OCI-LY3 (cell line): ENCODE measurements at regions not wholly inside any gene's neighbourhood (a gene's known extent, or its start where the extent isn't known, plus 50 kb on each side); places are given as distances from the start of the nearest gene placed in this dataset.

Experiments used
- H2AFZ ChIP-seq: fragments of 200-600, 300-600 bp; shearing (Covaris generic); 2 replicates; pipeline ENCODE4 v1.6.0; 2014; ENCODE audit warnings: antibody characterized with exemption, low read depth, low read length
- H3K27ac ChIP-seq: fragments of 200-600, 300-600 bp; sonication (generic); 2 replicates; pipeline ENCODE4 v1.5.1; 2014; ENCODE audit warnings: mild to moderate bottlenecking, low read length, moderate library complexity, mixed read lengths
- H3K27me3 ChIP-seq: fragments of 200-600, 300-600 bp; sonication (generic); 2 replicates; pipeline ENCODE4 v1.6.1; 2014; ENCODE audit warnings: low read depth, low read length, mixed read lengths
- H3K36me3 ChIP-seq: fragments of 200-600, 300-600 bp; sonication (generic); replicated peaks from 2 replicates; pipeline ENCODE3; 2014; ENCODE audit warnings: low read depth, low read length, mixed read lengths
- H3K4me1 ChIP-seq: fragments of 300-600, 200-600 bp; sonication (generic); 2 replicates; pipeline ENCODE4 v1.6.1; 2014; ENCODE audit warnings: low read length, mixed read lengths
- H3K4me2 ChIP-seq: fragments of 200-600, 300-600 bp; sonication (generic); 2 replicates; pipeline ENCODE4 v1.6.1; 2014; ENCODE audit warnings: low read length, mixed read lengths
- H3K4me3 ChIP-seq: fragments of 300-600, 200-600 bp; sonication (generic); 2 replicates; pipeline ENCODE4 v1.5.1; 2014; ENCODE audit warnings: antibody characterized with exemption, mild to moderate bottlenecking, low read length, moderate library complexity
- H3K79me2 ChIP-seq: fragments of 300-600, 200-600 bp; shearing (Covaris generic); 2 replicates; pipeline ENCODE4 v1.6.1; 2014; ENCODE audit warnings: mild to moderate bottlenecking, low read length, mixed read lengths
- H3K9ac ChIP-seq: fragments of 300-600, 200-600 bp; shearing (Covaris generic); 2 replicates; pipeline ENCODE4 v1.6.0; 2014; ENCODE audit warnings: mild to moderate bottlenecking, low read length, moderate library complexity
- H3K9me3 ChIP-seq: fragments of 200-600, 300-600 bp; shearing (Covaris generic); 2 replicates; pipeline ENCODE4 v1.6.1; 2014; ENCODE audit warnings: low read length, mixed read lengths; ENCODE audit not compliant: insufficient read depth
- H4K20me1 ChIP-seq: fragments of 200-600, 300-600 bp; sonication (generic); 2 replicates; pipeline ENCODE4 v1.6.1; 2016; ENCODE audit warnings: low read length, mixed read lengths; ENCODE audit not compliant: insufficient read depth
- EZH2phosphoT487 ChIP-seq: fragments of 200-600 bp; shearing (Covaris generic); IDR thresholded peaks from 2 replicates; pipeline ENCODE4 v1.6.1; 2018; ENCODE audit warnings: antibody characterized with exemption, mixed run types, low read depth
- TF ChIP-seq, protein P1 (sequence below): fragments of 200-600, 300-600 bp; sonication (generic); IDR thresholded peaks from 2 replicates; pipeline ENCODE4 v1.5.1; 2014; ENCODE audit warnings: antibody characterized with exemption, low read length, low read depth

DNA sequence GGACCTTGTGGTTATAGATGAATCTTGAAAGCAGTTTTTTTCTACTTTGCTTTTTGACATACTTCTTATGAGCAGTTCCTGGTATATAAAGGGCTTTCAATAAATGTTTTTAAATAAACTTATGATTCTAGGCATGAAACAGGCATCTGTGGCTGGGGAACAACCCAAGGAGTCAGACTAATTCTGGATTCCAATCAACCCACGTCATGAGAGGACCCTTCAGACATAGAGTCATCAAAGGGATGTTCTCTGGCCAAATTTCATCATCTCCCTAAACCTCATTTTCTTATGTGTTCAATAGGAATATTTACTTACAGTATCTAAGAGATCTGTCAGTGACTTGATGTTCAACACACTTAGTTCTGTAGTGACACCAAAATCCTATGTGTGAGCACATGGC is 243.8 kb upstream of the ZNF462 start:
- H3K4me3 ChIP-seq = no peak overlapping the region
- H2AFZ ChIP-seq = no peak overlapping the region
- H3K79me2 ChIP-seq = no peaks in the 10 kb centered on the region
- no peak overlapping the region for H3K9ac ChIP-seq
- H3K9me3 ChIP-seq = no peaks in the 10 kb centered on the region
- no peaks in the 10 kb centered on the region for H3K36me3 ChIP-seq
- no peaks in the 10 kb centered on the region for H4K20me1 ChIP-seq
- H3K4me1 ChIP-seq = peaks cover 11% of the 10 kb centered on the region
- peaks cover 13% of the 10 kb centered on the region for H3K27me3 ChIP-seq
- H3K27ac ChIP-seq = no peak overlapping the region
- H3K4me2 ChIP-seq = no peak overlapping the region
- TF ChIP-seq, protein P1, sequence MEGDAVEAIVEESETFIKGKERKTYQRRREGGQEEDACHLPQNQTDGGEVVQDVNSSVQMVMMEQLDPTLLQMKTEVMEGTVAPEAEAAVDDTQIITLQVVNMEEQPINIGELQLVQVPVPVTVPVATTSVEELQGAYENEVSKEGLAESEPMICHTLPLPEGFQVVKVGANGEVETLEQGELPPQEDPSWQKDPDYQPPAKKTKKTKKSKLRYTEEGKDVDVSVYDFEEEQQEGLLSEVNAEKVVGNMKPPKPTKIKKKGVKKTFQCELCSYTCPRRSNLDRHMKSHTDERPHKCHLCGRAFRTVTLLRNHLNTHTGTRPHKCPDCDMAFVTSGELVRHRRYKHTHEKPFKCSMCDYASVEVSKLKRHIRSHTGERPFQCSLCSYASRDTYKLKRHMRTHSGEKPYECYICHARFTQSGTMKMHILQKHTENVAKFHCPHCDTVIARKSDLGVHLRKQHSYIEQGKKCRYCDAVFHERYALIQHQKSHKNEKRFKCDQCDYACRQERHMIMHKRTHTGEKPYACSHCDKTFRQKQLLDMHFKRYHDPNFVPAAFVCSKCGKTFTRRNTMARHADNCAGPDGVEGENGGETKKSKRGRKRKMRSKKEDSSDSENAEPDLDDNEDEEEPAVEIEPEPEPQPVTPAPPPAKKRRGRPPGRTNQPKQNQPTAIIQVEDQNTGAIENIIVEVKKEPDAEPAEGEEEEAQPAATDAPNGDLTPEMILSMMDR = no peak
- TF ChIP-seq EZH2phosphoT487 = no peak

DNA sequence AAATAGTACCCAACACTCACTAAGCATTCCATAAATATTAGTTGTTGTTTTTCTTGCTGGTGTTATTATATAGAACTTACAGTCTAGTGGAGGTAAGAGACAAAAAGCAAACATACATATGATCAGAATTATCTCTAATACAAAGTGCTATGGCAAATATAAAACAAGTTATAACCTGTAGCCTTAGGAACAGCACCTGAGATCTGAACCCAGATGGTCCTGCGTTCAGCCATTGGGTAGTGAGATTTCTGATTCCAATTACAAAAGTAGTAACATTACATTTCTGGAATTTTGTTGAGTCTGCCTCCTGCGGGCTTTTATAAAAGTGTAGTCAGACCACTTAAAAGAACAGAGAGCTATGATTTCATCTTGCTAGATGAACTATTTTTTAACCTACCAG is 242.9 kb upstream of the ZNF462 start:
- Histone ChIP-seq H3K27ac (no peak overlapping the region), H3K27me3 (peaks cover 12% of the 10 kb centered on the region), H3K4me2 (no peak overlapping the region), H3K9ac (no peak overlapping the region), H3K4me3 (no peak overlapping the region), H3K36me3 (no peaks in the 10 kb centered on the region), H3K9me3 (no peaks in the 10 kb centered on the region), H4K20me1 (no peaks in the 10 kb centered on the region), H2AFZ (no peak overlapping the region), H3K4me1 (peaks cover 2% of the 10 kb centered on the region), H3K79me2 (no peaks in the 10 kb centered on the region)
- TF ChIP-seq, protein P1 = no peak
- TF ChIP-seq EZH2phosphoT487 = no peak

DNA sequence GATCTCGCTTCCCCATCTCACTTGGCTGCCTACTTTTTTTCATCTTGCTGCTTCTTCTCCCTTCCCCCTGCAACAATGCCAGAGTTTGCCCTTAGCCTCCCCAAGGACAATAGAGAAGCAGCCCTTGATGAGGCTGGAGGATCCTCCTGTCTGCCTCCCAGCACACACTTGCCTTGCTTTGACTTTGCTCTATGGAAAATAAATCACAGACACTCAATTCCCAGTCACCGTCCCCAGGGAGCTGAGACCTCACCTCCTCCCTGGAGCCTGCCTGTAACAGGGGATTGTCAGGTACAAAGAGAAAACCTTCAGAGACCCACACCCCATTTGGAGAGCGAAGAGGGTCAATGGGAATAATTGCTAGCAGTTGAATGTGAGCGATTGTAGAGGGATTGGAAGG is 242.1 kb upstream of the ZNF462 start:
- no peak overlapping the region for H3K9ac ChIP-seq
- no peaks in the 10 kb centered on the region for H3K36me3 ChIP-seq
- H4K20me1 ChIP-seq = no peaks in the 10 kb centered on the region
- H3K4me2 ChIP-seq = no peak overlapping the region
- H2AFZ ChIP-seq = no peak overlapping the region
- peaks cover 5% of the 10 kb centered on the region for H3K27me3 ChIP-seq
- no peaks in the 10 kb centered on the region for H3K79me2 ChIP-seq
- H3K27ac ChIP-seq = no peak overlapping the region
- H3K9me3 ChIP-seq = no peaks in the 10 kb centered on the region
- H3K4me1 ChIP-seq = no peaks in the 10 kb centered on the region
- H3K4me3 ChIP-seq = no peak overlapping the region
- TF ChIP-seq EZH2phosphoT487 = no peak
- TF ChIP-seq, protein P1 = no peak

- Histone ChIP-seq H3K36me3 (no peaks in the 10 kb centered on the region), H3K4me2 (no peak overlapping the region), H3K9me3 (no peaks in the 10 kb centered on the region), H3K27me3 (no peaks in the 10 kb centered on the region; the same call in 1 of the 2 replicates), H3K4me3 (no peak overlapping the region), H4K20me1 (no peaks in the 10 kb centered on the region), H3K27ac (no peak overlapping the region), H3K4me1 (no peaks in the 10 kb centered on the region), H3K9ac (no peak overlapping the region), H3K79me2 (no peaks in the 10 kb centered on the region), H2AFZ (no peak overlapping the region)
- TF ChIP-seq, protein P1 = no peak
- TF ChIP-seq EZH2phosphoT487 = no peak
Observed at GRCh38 chr9:106621313-106622163, 241.4 kb upstream of the ZNF462 start.
